Smooth muscle cell (in vitro differentiated cells): ENCODE measurements at regions not wholly inside any gene's neighbourhood (a gene's known extent, or its start where the extent isn't known, plus 50 kb on each side); places are given as distances from the start of the nearest gene placed in this dataset.

ENCODE experiments used
- DNase-seq: peaks from one replicate; lab custom pipeline; 2025; ENCODE audit not compliant: unreplicated experiment; lab: John Stamatoyannopoulos, UW
- H2AFZ ChIP-seq: fragments of 200-600 bp; sonication (generic); 2 replicates; pipeline ENCODE4 v1.6.0; 2016; ENCODE audit warnings: antibody characterized with exemption, low read depth, mild to moderate bottlenecking
- H3F3A ChIP-seq: fragments of 200-600 bp; sonication (generic); 2 replicates; pipeline ENCODE4 v1.6.0; 2017; ENCODE audit warnings: antibody characterized with exemption, low read depth
- H3K27ac ChIP-seq: fragments of 200-600 bp; sonication (generic); 2 replicates; pipeline ENCODE4 v1.5.1; 2016; ENCODE audit warnings: low read depth, mild to moderate bottlenecking
- H3K27me3 ChIP-seq: fragments of 200-600 bp; sonication (generic); 2 replicates; pipeline ENCODE4 v1.6.1; 2016; ENCODE audit warnings: low read depth, mild to moderate bottlenecking
- H3K36me3 ChIP-seq: fragments of 200-600 bp; sonication (generic); 2 replicates; pipeline ENCODE4 v1.5.1; 2016; ENCODE audit warnings: low read depth
- H3K4me1 ChIP-seq: fragments of 200-600 bp; sonication (generic); 2 replicates; pipeline ENCODE4 v1.5.1; 2016; ENCODE audit warnings: low read depth
- H3K4me2 ChIP-seq: fragments of 200-600 bp; sonication (generic); 2 replicates; pipeline ENCODE4 v1.6.0; 2016; ENCODE audit warnings: mild to moderate bottlenecking
- H3K4me3 ChIP-seq: fragments of 200-600 bp; sonication (generic); 2 replicates; pipeline ENCODE4 v1.5.1; 2016; ENCODE audit warnings: mild to moderate bottlenecking
- H3K79me2 ChIP-seq: fragments of 200-600 bp; sonication (generic); 2 replicates; pipeline ENCODE4 v1.6.0; 2016; ENCODE audit warnings: low read depth, mild to moderate bottlenecking
- H3K9ac ChIP-seq: fragments of 200-600 bp; sonication (generic); 2 replicates; pipeline ENCODE4 v1.6.0; 2016; ENCODE audit warnings: low read depth
- H3K9me3 ChIP-seq: fragments of 200-600 bp; sonication (generic); replicated peaks from 2 replicates; pipeline ENCODE4 v1.5.1; 2016; ENCODE audit warnings: low read depth
- H4K20me1 ChIP-seq: fragments of 200-600 bp; sonication (generic); 2 replicates; pipeline ENCODE4 v1.6.0; 2016; ENCODE audit warnings: low read depth
- CTCF ChIP-seq: fragments of 200-600 bp; sonication (generic); IDR thresholded peaks from 2 replicates; pipeline ENCODE4 v1.5.1; 2017; ENCODE audit warnings: borderline replicate concordance, mild to moderate bottlenecking, antibody characterized with exemption; ENCODE audit not compliant: insufficient read depth, poor library complexity, severe bottlenecking
- whole genome bisulfite sequencing: methylation state at CpG from one replicate; pipeline ENCODE4 v1.1.7; 2016; ENCODE audit warnings: low lambda C conversion rate; 5-methylcytosine and 5-hydroxymethylcytosine counted together

- DNase-seq: no peak
- no peaks in the 10 kb centered on the region for H4K20me1 ChIP-seq
- H3K9me3 ChIP-seq: no peaks in the 10 kb centered on the region
- WGBS: 81% methylated on average over 4 of the region's 4 CpGs
- no peaks in the 10 kb centered on the region for H3K27me3 ChIP-seq
- no peaks in the 10 kb centered on the region for H3K36me3 ChIP-seq
- H3K27ac ChIP-seq: no peak overlapping the region
- TF ChIP-seq CTCF: no peak
- no peak overlapping the region for H2AFZ ChIP-seq
- H3K4me1 ChIP-seq: no peaks in the 10 kb centered on the region
- no peaks in the 10 kb centered on the region for H3K79me2 ChIP-seq
- no peaks in the 10 kb centered on the region for H3F3A ChIP-seq
- no peak overlapping the region for H3K4me3 ChIP-seq
- no peak overlapping the region for H3K9ac ChIP-seq
- no peak overlapping the region for H3K4me2 ChIP-seq
Measured at GRCh38 chr5:32936329-32936728, 225.2 kb downstream of the NPR3 start.

GRCh38 chr5:32942225-32942989, 231.3 kb downstream of the NPR3 start:
- no peaks in the 10 kb centered on the region for H3K36me3 ChIP-seq
- no peak overlapping the region for H3K4me2 ChIP-seq
- H3F3A ChIP-seq: no peaks in the 10 kb centered on the region
- TF ChIP-seq CTCF: peak; percentile 10
- H4K20me1 ChIP-seq: no peaks in the 10 kb centered on the region
- H3K79me2 ChIP-seq: no peaks in the 10 kb centered on the region
- H2AFZ ChIP-seq: no peak overlapping the region
- H3K4me1 ChIP-seq: no peaks in the 10 kb centered on the region
- H3K4me3 ChIP-seq: no peak overlapping the region
- no peak overlapping the region for H3K27ac ChIP-seq
- no peaks in the 10 kb centered on the region for H3K27me3 ChIP-seq
- H3K9ac ChIP-seq: no peak overlapping the region
- no peaks in the 10 kb centered on the region for H3K9me3 ChIP-seq
- DNase-seq: no peak
- 72% methylated on average over 6 of the region's 6 CpGs for WGBS

GRCh38 chr5:32949286-32949970, 238.3 kb downstream of the NPR3 start:
- Histone ChIP-seq H3K9ac (no peak overlapping the region), H4K20me1 (no peaks in the 10 kb centered on the region), H3K36me3 (no peaks in the 10 kb centered on the region), H3K4me3 (no peak overlapping the region), H3K27me3 (no peaks in the 10 kb centered on the region), H3K4me2 (no peak overlapping the region), H3K9me3 (no peaks in the 10 kb centered on the region), H3K27ac (no peak overlapping the region), H3F3A (no peaks in the 10 kb centered on the region), H2AFZ (no peak overlapping the region), H3K4me1 (peaks cover 2% of the 10 kb centered on the region), H3K79me2 (no peaks in the 10 kb centered on the region)
- DNase-seq: no peak
- WGBS: 70% methylated on average over 6 of the region's 6 CpGs
- no peak for TF ChIP-seq CTCF
